HG03565 (cell line): ENCODE measurements at regions not wholly inside any gene's neighbourhood (a gene's known extent, or its start where the extent isn't known, plus 50 kb on each side); places are given as distances from the start of the nearest gene placed in this dataset.

Experiments used
- ATAC-seq: cut with Tn5 transposase; IDR thresholded peaks from one replicate; pipeline ENCODE4 v1.9.1; 2021; ENCODE audit warnings: mild to moderate bottlenecking, moderate library complexity; ENCODE audit not compliant: unreplicated experiment

DNA sequence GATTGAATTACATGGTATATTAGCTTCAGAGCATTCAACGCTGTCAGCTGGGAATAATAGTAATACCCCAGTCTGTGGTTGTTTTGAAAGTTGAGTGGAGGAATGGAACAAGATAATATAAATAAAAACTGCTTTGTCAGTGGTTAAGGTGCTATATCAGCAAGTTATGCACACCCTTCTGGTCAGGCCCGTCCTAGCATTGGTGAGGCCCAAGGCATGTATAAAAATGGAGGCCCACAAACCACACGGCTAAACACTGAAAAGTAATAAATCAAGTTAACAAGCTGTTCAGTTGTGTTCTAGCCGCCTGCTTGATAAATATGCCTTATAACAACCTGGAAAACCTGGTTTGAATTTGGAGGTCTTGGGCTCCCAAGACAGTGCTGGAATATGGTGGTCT lies 77.4 kb downstream of the PSMG1 start:
- no peak for ATAC-seq

- no peak for ATAC-seq
These were observed 77.9 kb downstream of the PSMG1 start for GRCh38 chr21:39105341-39105765.

DNA sequence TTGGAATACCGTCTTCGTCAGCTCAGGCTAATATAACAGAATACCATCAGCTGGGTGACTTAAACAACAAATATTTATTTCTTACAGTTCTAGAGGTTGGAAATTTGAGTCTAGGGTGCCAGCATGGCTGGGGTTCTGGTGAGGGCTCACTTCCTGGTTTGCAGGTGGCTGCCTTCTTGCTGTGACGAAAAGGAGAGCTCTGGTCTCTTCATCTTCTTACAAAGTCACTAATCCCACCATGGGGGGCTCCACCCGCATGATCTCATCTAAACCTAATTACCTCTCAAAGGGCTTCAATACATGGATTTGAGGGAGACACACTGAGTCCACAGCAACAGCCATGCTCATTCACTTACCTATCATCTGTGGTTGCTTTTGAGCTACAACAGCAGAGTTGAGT lies 78.3 kb downstream of the PSMG1 start:
- no peak for ATAC-seq

DNA sequence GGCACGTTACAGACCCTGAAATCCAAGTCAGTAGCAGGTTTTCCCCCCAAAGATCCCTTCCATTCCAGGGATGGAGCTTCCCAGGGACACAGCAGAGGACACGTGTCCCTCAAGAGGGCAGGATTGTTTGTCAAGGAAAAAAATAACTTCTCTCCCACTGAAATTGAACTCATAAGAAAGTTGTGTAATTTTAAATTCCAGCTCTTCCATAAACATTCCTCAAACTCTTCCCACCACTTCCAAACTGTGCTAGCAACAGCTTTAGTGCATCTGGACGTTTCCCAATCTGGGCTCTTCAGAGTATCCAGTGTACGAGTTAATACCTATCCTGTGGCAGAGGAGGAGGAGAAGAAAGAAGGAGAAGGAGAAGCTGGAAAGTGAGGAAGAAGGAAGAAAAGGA lies 79.6 kb downstream of the PSMG1 start:
- no peak for ATAC-seq

- no peak for ATAC-seq
These were observed 83.4 kb downstream of the PSMG1 start for GRCh38 chr21:39099859-39100258.

DNA sequence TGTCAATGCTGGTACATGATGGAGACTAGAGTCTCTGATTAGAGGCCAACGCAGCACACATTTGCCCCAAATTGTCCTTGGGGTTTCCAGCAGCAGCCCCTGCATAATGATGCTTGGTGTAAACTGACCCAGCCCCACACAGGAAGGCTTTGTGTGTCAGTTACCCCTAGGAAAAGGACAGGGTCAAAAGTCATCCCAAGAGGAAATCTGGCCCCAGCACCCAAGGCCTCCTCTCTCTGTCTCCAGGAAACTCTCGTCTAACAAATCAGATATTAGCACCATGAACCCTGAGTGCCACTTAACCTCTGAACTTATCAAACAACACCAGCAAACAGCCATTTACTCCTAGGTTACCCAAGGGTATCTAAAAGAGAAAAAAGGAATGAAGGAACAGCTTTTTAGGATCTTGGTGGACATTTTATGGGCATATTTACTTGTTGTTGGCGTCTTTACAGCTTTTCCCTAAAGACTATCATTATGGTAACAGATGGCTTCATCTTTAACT lies 84.5 kb downstream of the PSMG1 start:
- no peak for ATAC-seq

GRCh38 chr21:39097981-39098380 lies 85.3 kb downstream of the PSMG1 start:
- no peak for ATAC-seq

- no peak for ATAC-seq
These were observed 85.9 kb downstream of the PSMG1 start for GRCh38 chr21:39097335-39097861.

DNA sequence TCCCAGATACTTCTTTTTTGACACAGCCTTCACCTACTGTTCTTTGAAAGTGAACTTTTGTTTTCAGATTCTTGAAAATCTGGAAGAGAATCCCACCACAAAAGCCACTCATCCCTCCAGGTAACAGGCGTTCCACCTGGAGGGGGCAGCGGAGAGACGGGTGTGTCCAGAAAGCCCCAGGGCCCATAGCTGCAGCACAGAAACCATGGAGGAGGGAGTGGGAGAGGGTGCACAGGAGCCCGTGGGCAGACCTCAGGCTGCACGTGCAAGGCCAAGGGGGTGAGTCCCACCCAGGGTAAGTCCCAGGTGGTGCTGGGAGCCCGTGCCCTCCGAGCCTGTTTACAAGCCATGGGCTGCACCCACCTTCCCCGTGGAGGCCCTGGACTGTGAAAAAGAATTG lies 86.5 kb downstream of the PSMG1 start:
- ATAC-seq: no peak

DNA sequence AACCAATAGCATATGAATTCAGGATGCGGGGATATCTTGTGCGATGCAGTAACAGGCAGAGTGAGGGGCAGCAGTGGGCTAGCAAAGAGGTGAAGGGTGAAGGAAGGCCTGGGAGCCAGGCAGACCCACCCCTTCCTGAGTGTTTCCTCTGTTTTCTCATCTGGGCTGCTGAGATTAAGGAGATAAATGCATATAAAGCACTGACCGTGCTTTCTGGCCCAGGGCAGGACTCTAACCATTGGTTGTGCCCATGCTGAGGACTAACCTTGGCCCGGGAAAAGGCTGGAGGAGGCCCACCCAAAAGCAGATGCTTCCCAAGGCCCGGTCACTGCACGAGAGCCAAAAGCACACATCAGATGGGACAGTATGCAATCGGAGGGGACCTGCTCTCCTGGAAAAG lies 87.6 kb downstream of the PSMG1 start:
- ATAC-seq: no peak

DNA sequence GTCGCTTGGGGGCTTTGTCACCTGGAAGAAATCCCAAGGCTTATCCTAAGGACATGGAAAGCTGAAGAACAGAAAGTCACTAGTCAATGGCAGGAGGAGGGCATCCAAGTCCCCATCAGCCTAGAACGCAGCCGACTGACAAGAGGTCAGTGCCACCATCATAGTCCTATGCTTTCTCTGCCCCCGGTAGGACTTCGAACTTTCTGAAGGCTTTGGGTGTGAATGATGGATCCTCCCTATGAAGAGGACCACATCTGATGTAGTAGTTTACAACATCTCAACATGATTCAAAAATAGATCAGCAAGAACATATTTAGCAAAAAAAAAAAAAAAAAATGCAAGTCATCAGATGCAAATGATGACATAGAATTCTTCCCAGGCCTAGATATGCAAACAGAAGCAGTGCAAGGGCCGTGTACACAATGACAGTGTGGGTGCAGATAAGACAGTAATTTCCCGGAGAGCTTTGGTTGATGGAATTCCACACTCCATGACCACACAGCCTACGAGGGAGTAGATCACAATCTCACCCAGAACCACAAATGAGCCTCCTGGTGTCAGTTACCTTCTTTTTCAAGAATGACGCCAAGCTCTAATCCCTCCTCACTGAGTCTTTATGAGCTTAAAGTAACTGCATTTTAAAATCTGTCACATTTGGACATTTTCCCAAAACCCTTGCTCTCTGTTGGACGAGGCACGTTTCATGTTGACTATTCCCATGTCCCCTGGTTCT lies 88.2 kb downstream of the PSMG1 start:
- no peak for ATAC-seq

GRCh38 chr21:39094087-39094780 lies 89.0 kb downstream of the PSMG1 start:
- ATAC-seq: no peak

DNA sequence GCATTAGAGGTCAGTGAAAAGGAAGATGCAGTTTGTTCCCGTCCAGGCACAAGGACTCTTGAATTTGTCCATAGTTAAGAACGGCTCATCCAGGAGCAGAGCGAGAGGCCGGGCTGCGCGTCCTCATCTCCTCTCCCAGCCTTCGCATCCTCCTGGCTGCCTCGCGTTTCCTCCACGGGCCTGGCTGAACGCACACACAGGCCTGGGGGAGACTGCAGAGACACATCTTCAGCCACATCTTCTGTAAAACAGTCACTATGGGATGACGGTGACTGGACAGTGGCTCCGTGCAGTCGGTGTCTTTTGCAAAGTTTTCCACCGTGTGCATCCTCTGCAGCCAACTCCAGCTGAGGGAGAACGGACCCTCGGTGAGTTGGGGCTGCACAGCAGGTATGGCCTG lies 89.7 kb downstream of the PSMG1 start:
- no peak for ATAC-seq

GRCh38 chr21:39088831-39089380 lies 94.3 kb downstream of the PSMG1 start:
- no peak for ATAC-seq

GRCh38 chr21:39088031-39088370 lies 95.2 kb downstream of the PSMG1 start:
- ATAC-seq: no peak

DNA sequence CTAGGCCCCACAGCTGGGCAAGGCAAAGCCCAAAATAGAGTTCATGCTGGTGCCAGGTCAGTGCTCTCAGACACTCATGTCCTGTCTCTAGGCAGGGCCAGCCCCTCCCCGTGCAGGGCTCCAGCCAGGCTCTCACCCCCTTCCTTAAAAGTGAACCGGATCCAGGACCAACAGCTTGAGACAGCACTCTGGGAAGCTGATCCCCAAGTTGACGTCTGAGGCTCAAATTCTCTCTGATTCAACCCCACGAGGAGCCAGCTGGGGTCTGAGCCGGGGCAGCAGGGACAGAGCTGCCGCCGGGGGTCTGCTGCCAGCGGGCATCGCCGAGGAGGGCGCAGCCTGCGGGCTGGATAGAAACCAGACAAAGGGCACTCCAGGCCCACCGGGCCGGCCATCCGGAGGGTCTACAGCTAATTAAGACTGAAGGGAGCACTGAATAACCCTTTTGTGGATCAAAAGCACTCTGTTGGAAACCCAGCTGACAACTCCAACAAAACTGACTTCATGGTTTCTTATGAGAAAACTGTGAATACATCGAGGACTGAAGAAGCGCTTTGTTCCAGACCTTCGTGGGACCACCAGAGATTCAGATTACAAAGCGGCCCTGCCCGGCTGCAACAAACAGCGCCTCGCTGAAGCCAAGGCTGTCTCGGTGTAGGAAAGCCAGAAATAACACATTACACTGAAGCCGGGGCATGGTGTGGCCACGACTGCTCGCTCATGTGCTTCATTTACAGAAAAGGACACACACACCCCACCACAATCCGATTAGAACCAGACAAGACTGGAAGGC lies 95.8 kb downstream of the PSMG1 start:
- no peak for ATAC-seq

DNA sequence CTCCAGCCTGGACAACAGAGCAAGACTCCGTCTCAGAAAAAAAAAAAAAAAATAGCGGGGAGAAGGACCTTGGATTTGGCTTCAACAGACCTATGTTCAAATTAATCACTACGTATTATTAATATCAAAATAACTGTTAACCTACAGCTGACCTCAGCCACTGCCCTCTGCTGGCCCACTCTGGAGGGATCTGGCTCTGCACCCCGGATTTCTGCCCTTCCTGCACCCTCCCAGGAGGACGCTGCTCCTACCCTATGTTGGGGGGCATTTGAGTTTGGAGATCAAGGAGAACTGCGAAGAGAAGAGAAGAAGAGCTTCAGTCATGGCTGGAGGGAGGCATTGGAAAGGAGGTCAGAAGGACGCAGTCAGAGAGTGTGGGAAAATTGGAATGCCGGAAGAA lies 96.7 kb downstream of the PSMG1 start:
- ATAC-seq: no peak

GRCh38 chr21:39085843-39086405 lies 97.3 kb downstream of the PSMG1 start:
- ATAC-seq: no peak

GRCh38 chr21:39084979-39085729 lies 98.1 kb downstream of the PSMG1 start:
- no peak for ATAC-seq

GRCh38 chr21:39084073-39084472 lies 99.2 kb downstream of the PSMG1 start:
- ATAC-seq: no peak
